ENCODE measurements at regions not wholly inside any gene's neighbourhood (a gene's known extent, or its start where the extent isn't known, plus 50 kb on each side); places are given as distances from the start of the nearest gene placed in this dataset.

GRCh38 chr1:200275415-200275814 is 134.4 kb downstream of the ZNF281 start:
- Histone ChIP-seq H3K9me1 (ENCODE audit: control insufficient read depth, insufficient read depth, low read length) (no peaks in the 10 kb centered on the region), H3K27me3 (ENCODE audit: control insufficient read depth in 2 of 2, insufficient read depth in 2 of 2, low read length in 2 of 2) (peaks cover 0 to 9% of the 10 kb centered on the region in 2 experiments; a peak in 1 of 5 replicates), H2AFZ (ENCODE audit: low read depth, low read length) (peak overlapping the region; percentile 77), H3K4me2 (ENCODE audit: insufficient read depth, low read length) (peak overlapping the region; percentile 47), H3K27ac (ENCODE audit: extremely low read depth, low read depth, low read length) (no peak overlapping the region), H3K4me3 (no peak overlapping the region), H3K9me3 (replicated peaks; ENCODE audit: control insufficient read depth, insufficient read depth, low read depth, low read length) (no peaks in the 10 kb centered on the region), H3K79me2 (ENCODE audit: control insufficient read depth, insufficient read depth, low read length) (no peaks in the 10 kb centered on the region), H4K20me1 (replicated peaks; ENCODE audit: control insufficient read depth, insufficient read depth, low read length) (no peaks in the 10 kb centered on the region), H3K36me3 (ENCODE audit: control insufficient read depth, insufficient read depth, low read length) (no peaks in the 10 kb centered on the region), H3K9ac (ENCODE audit: insufficient read depth in 1 of 2, low read depth in 2 of 2, low read length in 2 of 2) (no peak overlapping the region), H3K4me1 (replicated peaks in 1 of 2; ENCODE audit: control insufficient read depth in 2 of 2, insufficient read depth in 2 of 2, low read length in 2 of 2) (peaks cover 0 to 11% of the 10 kb centered on the region in 2 experiments; a peak in 2 of 5 replicates)
- peak; percentile 33; the same call in 2 of the 3 replicates for ATAC-seq
- peak; percentile 37 for FAIRE-seq
- 2% methylated on average over 4 of the region's 4 CpGs for WGBS (ENCODE audit: insufficient coverage, low coverage, missing lambda C conversion rate)
- intact Hi-C loops (cut with micrococcal nuclease): loop anchor here (5.0 kb wide), 1 partner anchor 138 kb away; no protein-coding TSS in a partner anchor
- POLR2A ChIA-PET: interaction anchor here (0.8 to 1.2 kb wide), 3 partner anchors 10 to 284 kb away, joined by 3 to 4 read pairs (median 3); no protein-coding TSS in a partner anchor
- DNase-seq (ENCODE audit: extremely low read depth in 1 of 4, low spot score in 3 of 4): peak in 2 of 4 experiments; percentile 38 to 41
- no TSS peak for BruUV-seq (replicated peaks)
- in situ Hi-C loops (cut with MboI): loop anchor here (25.0 kb wide), 1 partner anchor 212 kb away; no protein-coding TSS in a partner anchor
- CTCF ChIA-PET (ENCODE audit: low intra/inter-chr PET ratio): no interaction called here
- TF ChIP-seq TAL1 (IDR thresholded peaks at IDR 0.05) (peak; percentile 39; the same call in 1 of the 2 replicates), ZZZ3 (IDR thresholded peaks at IDR 0.05) (no peak), ZNF347 (CRISPR knock-in tag; IDR thresholded peaks at IDR 0.05; ENCODE audit: low read depth) (no peak), ZNF830 (CRISPR knock-in tag; IDR thresholded peaks at IDR 0.05) (no peak), FUS (optimal IDR thresholded peaks at IDR 0.05; ENCODE audit: low read depth, low read length) (no peak), ZBED1 (IDR thresholded peaks at IDR 0.05) (no peak), XRCC5 (IDR thresholded peaks at IDR 0.05; ENCODE audit: low read depth, low read length) (no peak), PHB2 (IDR thresholded peaks at IDR 0.05; ENCODE audit: low read depth) (no peak), ZFP1 (CRISPR knock-in tag; IDR thresholded peaks at IDR 0.05) (no peak), ZNF384 (IDR thresholded peaks at IDR 0.05; ENCODE audit: low read depth, low read length) (no peak), FOXK2 (conservative IDR thresholded peaks at IDR 0.05 in 1 of 2, IDR thresholded peaks at IDR 0.05 in 1 of 2; ENCODE audit: low read depth in 2 of 2) (no peak), ZNF184 (CRISPR knock-in tag; IDR thresholded peaks at IDR 0.05) (no peak), NR2C2 (CRISPR knock-in tag; IDR thresholded peaks at IDR 0.05) (no peak), NR2C2 (tag; IDR thresholded peaks at IDR 0.05) (no peak), SFPQ (IDR thresholded peaks at IDR 0.05; ENCODE audit: low read depth, low read length) (no peak), C11orf30 (IDR thresholded peaks at IDR 0.05; ENCODE audit: low read depth) (no peak), ZEB2 (IDR thresholded peaks at IDR 0.05) (0 out of 2 replicates have a peak, but pooled peaks have one; percentile 12), TCF3 (CRISPR knock-in tag; IDR thresholded peaks at IDR 0.05) (peak; percentile 28; the same call in 1 of the 2 replicates), NBN (IDR thresholded peaks at IDR 0.05; ENCODE audit: low read depth) (no peak), ZNF707 (CRISPR knock-in tag; conservative IDR thresholded peaks at IDR 0.05) (no peak), RCOR1 (IDR thresholded peaks at IDR 0.05; ENCODE audit: borderline replicate concordance in 1 of 2, low read depth in 2 of 2, low read length in 2 of 2) (peak in 1 of 2 experiments; percentile 69; a peak in 1 of 4 replicates)
